Esophagus muscularis mucosa (tissue), 4 donors: ENCODE measurements at regions not wholly inside any gene's neighbourhood (a gene's known extent, or its start where the extent isn't known, plus 50 kb on each side); places are given as distances from the start of the nearest gene placed in this dataset.

Experiments
- EP300 ChIP-seq: sonication (generic); formaldehyde crosslinking; IDR thresholded peaks from one replicate; pipeline ENCODE4 v1.6.1; 2017; ENCODE audit warnings: antibody characterized with exemption
- POLR2A ChIP-seq: fragments of 450-650 bp; IDR thresholded peaks from one replicate; pipeline ENCODE4 v1.6.1; 2017; ENCODE audit warnings: antibody characterized with exemption, moderate library complexity, mild to moderate bottlenecking, low read depth
- POLR2AphosphoS5 ChIP-seq, 2 donors: sonication (generic); formaldehyde crosslinking; IDR thresholded peaks; one replicate each; pipeline ENCODE4 v1.6.1; 2017; ENCODE audit warnings: antibody characterized with exemption in 2 of 2
- TF ChIP-seq, protein P1 (sequence below), 3 experiments: fragments of 200-600 bp in 2 of 3; fragments of 450-650 bp in 1 of 3; sonication (generic) in 2 of 3; IDR thresholded peaks; one replicate each; pipeline ENCODE4 v1.5.1; 2017 to 2019; ENCODE audit warnings: antibody characterized with exemption in 3 of 3, mild to moderate bottlenecking in 2 of 3, moderate library complexity in 1 of 3

DNA sequence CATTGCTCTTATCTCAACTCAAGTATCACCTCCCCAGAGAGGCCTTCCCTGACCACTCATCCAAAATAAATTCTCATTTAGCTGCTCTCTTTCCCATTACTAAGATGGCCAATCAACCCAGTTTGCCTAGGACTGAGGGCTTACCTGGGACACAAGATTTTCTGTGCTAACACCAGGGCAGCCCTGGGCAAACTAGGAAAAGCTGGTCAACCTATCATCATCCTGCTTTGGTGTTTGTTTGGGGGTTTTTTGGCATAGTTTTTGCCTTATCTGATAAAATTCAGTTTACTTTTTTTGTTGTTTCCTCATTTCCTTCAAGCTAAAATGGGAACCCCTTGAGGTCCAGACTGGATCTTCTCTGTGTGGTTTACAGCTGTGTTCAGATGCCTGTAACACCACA lies 131.4 kb upstream of the NR2F2 start:
- TF ChIP-seq POLR2A (no peak), EP300 (no peak), POLR2AphosphoS5 (IDR thresholded peaks at IDR 0.05) (no peak)
- TF ChIP-seq, protein P1, sequence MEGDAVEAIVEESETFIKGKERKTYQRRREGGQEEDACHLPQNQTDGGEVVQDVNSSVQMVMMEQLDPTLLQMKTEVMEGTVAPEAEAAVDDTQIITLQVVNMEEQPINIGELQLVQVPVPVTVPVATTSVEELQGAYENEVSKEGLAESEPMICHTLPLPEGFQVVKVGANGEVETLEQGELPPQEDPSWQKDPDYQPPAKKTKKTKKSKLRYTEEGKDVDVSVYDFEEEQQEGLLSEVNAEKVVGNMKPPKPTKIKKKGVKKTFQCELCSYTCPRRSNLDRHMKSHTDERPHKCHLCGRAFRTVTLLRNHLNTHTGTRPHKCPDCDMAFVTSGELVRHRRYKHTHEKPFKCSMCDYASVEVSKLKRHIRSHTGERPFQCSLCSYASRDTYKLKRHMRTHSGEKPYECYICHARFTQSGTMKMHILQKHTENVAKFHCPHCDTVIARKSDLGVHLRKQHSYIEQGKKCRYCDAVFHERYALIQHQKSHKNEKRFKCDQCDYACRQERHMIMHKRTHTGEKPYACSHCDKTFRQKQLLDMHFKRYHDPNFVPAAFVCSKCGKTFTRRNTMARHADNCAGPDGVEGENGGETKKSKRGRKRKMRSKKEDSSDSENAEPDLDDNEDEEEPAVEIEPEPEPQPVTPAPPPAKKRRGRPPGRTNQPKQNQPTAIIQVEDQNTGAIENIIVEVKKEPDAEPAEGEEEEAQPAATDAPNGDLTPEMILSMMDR (IDR thresholded peaks at IDR 0.05) = no peak
